Stimulated activated CD8-positive, alpha-beta memory T cell treated with anti-CD3 and anti-CD28 coated beads, Interleukin-4, amount 100 ng/mL, for 48 hours (primary cell): ENCODE measurements at regions not wholly inside any gene's neighbourhood (a gene's known extent, or its start where the extent isn't known, plus 50 kb on each side); places are given as distances from the start of the nearest gene placed in this dataset.

Experiments used
- DNase-seq: peaks from one replicate; pipeline ENCODE4 v3.0.0-alpha.2; 2020

GRCh38 chr14:53539489-53540126, 386.5 kb upstream of the DDHD1 start:
- peak; percentile 73 for DNase-seq

- DNase-seq: no peak
Observed at GRCh38 chr14:53538316-53538881, 385.3 kb upstream of the DDHD1 start.

- DNase-seq: no peak
Observed at GRCh38 chr14:53537422-53538315, 384.5 kb upstream of the DDHD1 start.

GRCh38 chr14:53536446-53536845, 383.3 kb upstream of the DDHD1 start:
- DNase-seq: no peak

- DNase-seq: no peak
Observed at GRCh38 chr14:53534841-53535240, 381.7 kb upstream of the DDHD1 start.

- no peak for DNase-seq
Observed at GRCh38 chr14:53533384-53533970, 380.4 kb upstream of the DDHD1 start.

GRCh38 chr14:53532853-53533252, 379.7 kb upstream of the DDHD1 start:
- no peak for DNase-seq

GRCh38 chr14:53531730-53532129, 378.6 kb upstream of the DDHD1 start:
- DNase-seq: no peak

- DNase-seq: no peak
Observed at GRCh38 chr14:53531156-53531555, 378.0 kb upstream of the DDHD1 start.

GRCh38 chr14:53529519-53529918, 376.4 kb upstream of the DDHD1 start:
- DNase-seq: no peak

GRCh38 chr14:53528185-53528671, 375.1 kb upstream of the DDHD1 start:
- DNase-seq: no peak

GRCh38 chr14:53526200-53526599, 373.1 kb upstream of the DDHD1 start:
- DNase-seq: no peak

- DNase-seq: no peak
Observed at GRCh38 chr14:53525608-53526007, 372.5 kb upstream of the DDHD1 start.

- no peak for DNase-seq
Observed at GRCh38 chr14:53524391-53524790, 371.3 kb upstream of the DDHD1 start.

- no peak for DNase-seq
Observed at GRCh38 chr14:53523226-53523625, 370.1 kb upstream of the DDHD1 start.

GRCh38 chr14:53520078-53520928, 367.2 kb upstream of the DDHD1 start:
- no peak for DNase-seq

GRCh38 chr14:53519137-53519536, 366.0 kb upstream of the DDHD1 start:
- no peak for DNase-seq

- DNase-seq: no peak
Observed at GRCh38 chr14:53517270-53517960, 364.3 kb upstream of the DDHD1 start.

- DNase-seq: no peak
Observed at GRCh38 chr14:53516261-53516774, 363.2 kb upstream of the DDHD1 start.

GRCh38 chr14:53515276-53515675, 362.2 kb upstream of the DDHD1 start:
- no peak for DNase-seq

GRCh38 chr14:53514197-53514596, 361.1 kb upstream of the DDHD1 start:
- no peak for DNase-seq
